AG04450 (cell line): ENCODE measurements at regions not wholly inside any gene's neighbourhood (a gene's known extent, or its start where the extent isn't known, plus 50 kb on each side); places are given as distances from the start of the nearest gene placed in this dataset.
A peak's percentile ranks its signal among the peaks of the same experiment; 100 is the strongest.

Experiments used
- CTCF ChIA-PET: fragments of 300-600, 350-600 bp; formaldehyde crosslinking; extraction: SDS; loops from one replicate; lab custom pipeline; 2022; ENCODE audit warnings: antibody characterized with exemption, inconsistent platforms; lab: Charles Lee
- POLR2A ChIA-PET: fragments of 350-600 bp; formaldehyde crosslinking; extraction: SDS; loops from one replicate; lab custom pipeline; 2021; ENCODE audit warnings: antibody characterized with exemption, inconsistent platforms; lab: Yijun Ruan, JAX
- DNase-seq: peaks from one replicate; pipeline ENCODE4 v3.0.0-alpha.2; 2011; ENCODE audit warnings: low read depth, low spot score
- H3K27ac ChIP-seq: one replicate; pipeline ENCODE4 v1.5.1; 2012; ENCODE audit warnings: low read depth, low read length, control low read depth
- H3K27me3 ChIP-seq: one replicate; pipeline ENCODE4 v1.6.0; 2012; ENCODE audit warnings: low read length; ENCODE audit not compliant: control insufficient read depth, insufficient read depth
- H3K4me3 ChIP-seq: 2 replicates; pipeline ENCODE4 v1.5.1; 2011; ENCODE audit warnings: mild to moderate bottlenecking, low read depth, low read length, control low read depth
- H3K9me3 ChIP-seq: 2 replicates; pipeline ENCODE4 v1.5.1; 2012; ENCODE audit warnings: low read length; ENCODE audit not compliant: control insufficient read depth, insufficient read depth
- TF ChIP-seq, protein P1 (sequence below): IDR thresholded peaks from 2 replicates; pipeline ENCODE4 v1.5.1; 2011; ENCODE audit warnings: low read depth, low read length, control low read depth, inconsistent platforms

DNA sequence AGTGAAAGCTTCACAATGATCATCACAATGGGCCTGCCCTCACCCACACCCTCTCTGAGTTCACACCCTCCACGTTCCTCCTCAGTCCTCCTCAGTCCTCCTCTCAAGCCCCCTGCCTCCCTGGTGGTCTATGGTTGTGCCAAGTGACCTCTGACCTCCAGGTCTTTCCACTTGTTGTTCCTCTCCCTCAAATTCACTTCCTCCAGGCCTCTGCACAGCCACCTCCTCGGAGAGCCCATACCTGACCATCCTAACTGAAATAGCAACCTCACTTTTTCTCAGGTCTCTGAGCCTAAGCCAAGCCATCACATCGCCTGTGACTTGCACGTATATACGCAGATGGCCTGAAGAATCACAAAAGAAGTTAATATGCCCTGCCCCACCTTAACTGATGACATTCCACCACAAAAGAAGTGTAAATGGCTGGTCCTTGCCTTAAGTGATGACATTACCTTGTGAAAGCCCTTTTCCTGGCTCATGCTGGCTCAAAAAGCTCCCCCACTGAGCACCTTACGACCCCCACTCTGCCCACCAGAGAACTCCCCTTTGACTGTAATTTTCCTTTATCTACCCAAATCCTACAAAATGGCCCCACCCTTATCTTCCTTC is 293.4 kb upstream of the TENM3 start:
- CTCF ChIA-PET = no interaction called here
- H3K9me3 ChIP-seq = no peaks in the 10 kb centered on the region
- DNase-seq = no peak
- POLR2A ChIA-PET = interaction anchor here (0.5 kb wide), 1 partner anchor 220 kb away, joined by 4 read pairs; no protein-coding TSS in a partner anchor
- no peak overlapping the region for H3K4me3 ChIP-seq
- no peaks in the 10 kb centered on the region for H3K27me3 ChIP-seq
- TF ChIP-seq, protein P1, sequence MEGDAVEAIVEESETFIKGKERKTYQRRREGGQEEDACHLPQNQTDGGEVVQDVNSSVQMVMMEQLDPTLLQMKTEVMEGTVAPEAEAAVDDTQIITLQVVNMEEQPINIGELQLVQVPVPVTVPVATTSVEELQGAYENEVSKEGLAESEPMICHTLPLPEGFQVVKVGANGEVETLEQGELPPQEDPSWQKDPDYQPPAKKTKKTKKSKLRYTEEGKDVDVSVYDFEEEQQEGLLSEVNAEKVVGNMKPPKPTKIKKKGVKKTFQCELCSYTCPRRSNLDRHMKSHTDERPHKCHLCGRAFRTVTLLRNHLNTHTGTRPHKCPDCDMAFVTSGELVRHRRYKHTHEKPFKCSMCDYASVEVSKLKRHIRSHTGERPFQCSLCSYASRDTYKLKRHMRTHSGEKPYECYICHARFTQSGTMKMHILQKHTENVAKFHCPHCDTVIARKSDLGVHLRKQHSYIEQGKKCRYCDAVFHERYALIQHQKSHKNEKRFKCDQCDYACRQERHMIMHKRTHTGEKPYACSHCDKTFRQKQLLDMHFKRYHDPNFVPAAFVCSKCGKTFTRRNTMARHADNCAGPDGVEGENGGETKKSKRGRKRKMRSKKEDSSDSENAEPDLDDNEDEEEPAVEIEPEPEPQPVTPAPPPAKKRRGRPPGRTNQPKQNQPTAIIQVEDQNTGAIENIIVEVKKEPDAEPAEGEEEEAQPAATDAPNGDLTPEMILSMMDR = no peak
- H3K27ac ChIP-seq = no peak overlapping the region

DNA sequence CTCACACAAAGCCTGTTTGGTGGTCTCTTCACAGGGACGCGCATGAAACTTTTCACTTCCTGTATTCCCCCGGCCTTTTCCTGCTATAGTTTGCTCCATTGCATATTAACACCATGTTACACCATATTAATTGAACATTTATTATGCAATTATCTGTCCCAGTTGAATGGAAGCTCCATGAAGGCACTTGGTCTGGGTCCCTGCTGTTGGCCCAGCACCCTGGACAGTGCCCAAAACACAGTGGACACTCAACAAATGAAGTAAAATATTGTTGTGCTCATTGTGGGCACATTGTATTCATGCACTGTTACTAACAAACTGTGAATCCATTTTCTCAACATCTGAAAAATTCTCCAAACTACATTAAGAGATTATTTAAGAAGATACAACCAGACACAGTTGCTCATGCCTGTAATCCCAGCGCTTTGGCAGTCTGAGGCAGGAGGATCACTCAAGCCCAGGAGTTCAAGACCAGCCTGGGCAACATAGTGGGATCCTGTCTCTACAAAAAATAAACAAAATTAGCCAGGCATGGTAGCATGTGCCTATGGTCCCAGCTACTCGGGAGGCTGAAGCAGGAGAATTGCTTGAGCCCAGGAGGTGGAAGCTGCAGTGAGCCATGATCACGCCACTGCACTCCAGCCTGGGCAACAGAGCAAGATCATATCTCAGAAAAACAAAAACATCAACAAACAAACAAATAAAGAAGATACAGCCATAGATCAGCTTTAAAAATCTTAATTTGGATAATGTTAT is 292.7 kb upstream of the TENM3 start:
- no peaks in the 10 kb centered on the region for H3K27me3 ChIP-seq
- no peak overlapping the region for H3K27ac ChIP-seq
- ChIA-PET POLR2A (interaction anchor here (0.5 kb wide), 1 partner anchor 219 kb away, joined by 4 read pairs; no protein-coding TSS in a partner anchor), CTCF (no interaction called here)
- DNase-seq = no peak
- TF ChIP-seq, protein P1 = no peak
- H3K4me3 ChIP-seq = no peak overlapping the region
- H3K9me3 ChIP-seq = no peaks in the 10 kb centered on the region

- ChIA-PET POLR2A (no interaction called here), CTCF (no interaction called here)
- H3K27ac ChIP-seq = no peak overlapping the region
- TF ChIP-seq, protein P1 = no peak
- H3K9me3 ChIP-seq = no peaks in the 10 kb centered on the region
- no peak for DNase-seq
- H3K4me3 ChIP-seq = no peak overlapping the region
- no peaks in the 10 kb centered on the region for H3K27me3 ChIP-seq
These were observed 291.9 kb upstream of the TENM3 start for GRCh38 chr4:181951265-181951664.

DNA sequence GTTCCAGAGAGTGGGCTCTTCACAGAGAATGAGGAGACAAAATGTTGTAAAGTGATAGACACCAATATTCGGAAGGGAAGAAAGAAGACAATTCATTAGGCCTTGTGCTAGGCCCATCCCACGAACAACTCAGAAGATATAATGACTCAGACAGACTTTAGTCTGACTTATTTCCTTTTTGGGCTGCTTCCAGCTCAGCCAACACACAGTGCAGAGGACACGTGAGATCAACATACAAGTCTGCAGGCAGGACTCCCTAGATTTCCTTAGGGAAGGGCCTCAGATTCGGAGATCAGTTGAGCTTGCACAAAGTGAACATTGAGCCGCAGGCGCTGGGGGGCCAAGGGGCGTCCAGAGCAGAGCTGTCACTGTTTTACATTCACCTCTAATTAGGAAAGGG is 290.7 kb upstream of the TENM3 start:
- ChIA-PET CTCF (no interaction called here), POLR2A (no interaction called here)
- TF ChIP-seq, protein P1 = no peak
- Histone ChIP-seq H3K4me3 (no peak overlapping the region), H3K27me3 (no peaks in the 10 kb centered on the region), H3K27ac (peak overlapping the region; percentile 22), H3K9me3 (no peaks in the 10 kb centered on the region)
- peak; percentile 84 for DNase-seq

GRCh38 chr4:181956512-181956911 is 286.7 kb upstream of the TENM3 start:
- TF ChIP-seq, protein P1 = no peak
- Histone ChIP-seq H3K27ac (no peak overlapping the region), H3K4me3 (no peak overlapping the region), H3K27me3 (no peaks in the 10 kb centered on the region), H3K9me3 (no peaks in the 10 kb centered on the region)
- no peak for DNase-seq
- ChIA-PET POLR2A (no interaction called here), CTCF (no interaction called here)
